Stimulated activated naive CD8-positive, alpha-beta T cell treated with anti-CD3 and anti-CD28 coated beads, Interleukin-15, amount 100 ng/mL, for 72 hours (primary cell): ENCODE measurements at regions not wholly inside any gene's neighbourhood (a gene's known extent, or its start where the extent isn't known, plus 50 kb on each side); places are given as distances from the start of the nearest gene placed in this dataset.
A peak's percentile ranks its signal among the peaks of the same experiment; 100 is the strongest.
"Not testable (repeated sequence)": the region's sequence is repeated elsewhere in the genome, so short reads cannot be mapped to it uniquely, and the experiment has no call there.

Experiments used
- ATAC-seq: fragments of 150-1000 bp; cut with Tn5 transposase; 2 replicates; pipeline ENCODE4 v1.10.0; 2021; ENCODE audit warnings: mild to moderate bottlenecking, moderate library complexity
- DNase-seq, 2 donors: peaks; one replicate each; pipeline ENCODE4 v3.0.0; 2021 to 2022
- H3K27ac Mint-ChIP-seq, 2 donors: one replicate each; pipeline ENCODE4 v1.8.0; 2022; ENCODE audit warnings: mild to moderate bottlenecking in 2 of 2, mixed read lengths in 2 of 2, moderate library complexity in 2 of 2
- H3K27me3 Mint-ChIP-seq: one replicate; pipeline ENCODE4 v1.8.0; 2022; ENCODE audit warnings: mixed read lengths
- H3K4me1 Mint-ChIP-seq: one replicate; pipeline ENCODE4 v1.8.0; 2022; ENCODE audit warnings: mild to moderate bottlenecking, mixed read lengths
- H3K4me3 Mint-ChIP-seq, 2 donors: one replicate each; pipeline ENCODE4 v1.8.0; 2022; ENCODE audit warnings: mild to moderate bottlenecking in 2 of 2, mixed read lengths in 2 of 2, moderate library complexity in 1 of 2
- H3K9me3 Mint-ChIP-seq, 2 donors: one replicate each; pipeline ENCODE4 v1.8.0; 2022; ENCODE audit warnings: mixed read lengths in 2 of 2

- Mint-ChIP-seq H3K4me3 (no peak overlapping the region), H3K4me1 (no peaks in the 10 kb centered on the region), H3K27ac (no peak overlapping the region), H3K27me3 (peaks cover 25% of the 10 kb centered on the region), H3K9me3 (no peaks in the 10 kb centered on the region)
- no peak for DNase-seq
- ATAC-seq, result no peak
Measured at GRCh38 chr1:229889031-229889517, 178.0 kb upstream of the GALNT2 start.

DNA sequence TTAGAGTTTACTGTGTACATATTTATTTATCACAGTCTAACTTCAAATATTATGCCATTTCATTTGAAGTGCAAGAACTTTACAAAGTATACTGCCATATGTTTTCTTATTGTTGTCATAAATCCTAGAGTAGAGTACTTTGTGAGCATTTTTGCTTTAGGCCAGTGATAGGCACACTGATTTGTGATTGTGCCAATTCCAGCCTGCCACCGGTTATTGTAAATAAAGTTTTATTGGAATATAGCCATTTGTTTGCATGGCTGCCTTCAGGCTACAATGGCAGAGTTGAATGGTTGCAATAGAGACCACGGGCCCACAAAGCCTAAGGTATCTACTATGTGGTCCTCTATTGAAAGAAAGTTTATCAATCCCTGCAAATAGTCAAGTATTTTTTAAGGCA lies 175.8 kb upstream of the GALNT2 start:
- ATAC-seq (no peak), DNase-seq (no peak)
- no peaks in the 10 kb centered on the region for H3K9me3 Mint-ChIP-seq

GRCh38 chr1:229892515-229893117 lies 174.4 kb upstream of the GALNT2 start:
- ATAC-seq (no peak), DNase-seq (no peak)
- no peaks in the 10 kb centered on the region for H3K9me3 Mint-ChIP-seq
- no peak overlapping the region for H3K4me3 Mint-ChIP-seq
- H3K4me1 Mint-ChIP-seq, result no peaks in the 10 kb centered on the region
- no peak overlapping the region for H3K27ac Mint-ChIP-seq
- peaks cover 52% of the 10 kb centered on the region for H3K27me3 Mint-ChIP-seq

More for the DNA sequence above, 175.8 kb upstream of the GALNT2 start:
- Mint-ChIP-seq H3K4me1 (no peaks in the 10 kb centered on the region), H3K4me3 (no peak overlapping the region), H3K27ac (no peak overlapping the region), H3K27me3 (peaks cover 38% of the 10 kb centered on the region)

DNA sequence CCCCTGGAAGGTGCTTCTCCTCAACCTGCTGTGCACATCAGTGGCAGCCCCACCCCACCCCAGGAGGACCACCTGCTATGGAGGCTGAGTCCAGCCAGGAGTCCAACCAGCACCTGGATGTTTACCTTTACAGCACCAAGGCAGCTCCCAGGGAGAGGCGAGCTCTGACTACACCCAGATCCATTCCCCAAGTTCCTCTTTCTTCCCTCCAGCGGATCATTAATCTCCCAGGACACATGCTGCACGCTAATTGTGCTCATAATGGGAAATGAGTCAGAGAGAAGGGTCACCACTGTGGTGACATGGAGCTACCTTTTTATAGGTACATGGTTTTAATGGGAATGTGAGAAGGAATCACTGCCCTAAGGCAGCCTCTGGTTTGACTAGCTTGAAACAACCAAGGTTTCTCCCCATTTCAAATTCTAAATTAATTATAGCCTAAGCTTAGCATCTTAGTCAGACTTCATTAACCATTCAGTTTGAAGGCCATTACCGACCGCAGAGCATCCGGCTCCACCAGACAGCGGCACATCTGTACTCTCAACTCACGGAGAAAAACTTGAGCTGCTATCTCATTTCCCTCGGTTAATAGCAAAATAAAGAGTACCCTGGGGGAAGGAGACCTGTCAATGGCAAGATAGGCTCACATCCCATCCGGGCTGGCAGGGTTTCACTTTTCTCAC lies 173.1 kb upstream of the GALNT2 start:
- ATAC-seq, result no peak
- Mint-ChIP-seq H3K4me3 (no peak overlapping the region), H3K27me3 (peaks cover 59% of the 10 kb centered on the region), H3K9me3 (no peaks in the 10 kb centered on the region), H3K4me1 (no peaks in the 10 kb centered on the region), H3K27ac (no peak overlapping the region)
- DNase-seq, result no peak

DNA sequence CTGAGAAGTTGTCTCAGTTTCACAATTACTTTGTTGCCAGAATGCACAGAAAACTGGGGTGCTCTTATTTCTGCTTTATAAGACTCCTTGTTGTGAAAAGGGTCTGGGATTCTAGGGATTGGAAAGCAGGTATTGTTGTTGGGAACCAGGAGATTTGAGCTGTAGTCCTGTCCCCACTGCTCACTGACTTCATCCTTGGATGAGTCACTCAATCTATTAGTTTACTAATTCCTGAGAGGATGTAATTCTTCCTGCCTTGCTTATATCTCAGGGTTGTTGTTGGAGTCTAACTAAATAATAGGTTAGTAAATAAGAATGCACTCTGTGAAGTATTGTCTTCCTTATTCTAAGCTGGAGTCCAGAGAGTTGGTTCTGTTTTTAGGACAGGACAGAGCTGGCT lies 172.5 kb upstream of the GALNT2 start:
- DNase-seq (no peak), ATAC-seq (no peak)
- Mint-ChIP-seq H3K4me1 (no peaks in the 10 kb centered on the region), H3K27me3 (peaks cover 62% of the 10 kb centered on the region), H3K27ac (peak overlapping the region in 1 of 2 donors; percentile 19), H3K9me3 (no peaks in the 10 kb centered on the region), H3K4me3 (no peak overlapping the region)

- H3K9me3 Mint-ChIP-seq, result peaks cover 0 to 4% of the 10 kb centered on the region in 2 donors
- peaks cover 70% of the 10 kb centered on the region for H3K27me3 Mint-ChIP-seq
- H3K4me1 Mint-ChIP-seq, result no peaks in the 10 kb centered on the region
- H3K27ac Mint-ChIP-seq, result no peak overlapping the region
- ATAC-seq, result no peak
- H3K4me3 Mint-ChIP-seq, result no peak overlapping the region
- DNase-seq, result no peak
Measured at GRCh38 chr1:229895605-229896004, 171.4 kb upstream of the GALNT2 start.

DNA sequence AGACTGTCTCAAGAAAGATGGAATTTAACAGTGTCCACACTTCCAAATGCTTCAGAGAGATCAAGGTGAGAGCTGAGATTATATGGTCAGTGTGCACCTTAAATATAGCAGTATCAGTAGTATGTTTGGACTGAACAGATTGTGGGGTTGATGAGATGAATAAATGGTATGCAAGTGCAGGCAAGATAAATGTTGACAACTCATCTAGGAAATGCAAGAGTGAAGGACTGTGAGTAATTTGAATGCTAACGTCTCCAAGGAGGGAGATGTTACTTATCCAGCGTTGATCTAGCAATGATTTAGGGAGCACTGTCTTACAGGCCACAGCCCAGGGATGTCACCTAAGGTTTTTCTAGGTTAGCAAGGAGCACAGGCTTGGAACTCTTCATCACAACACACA lies 170.7 kb upstream of the GALNT2 start:
- DNase-seq (no peak), ATAC-seq (no peak)
- Mint-ChIP-seq H3K4me1 (no peaks in the 10 kb centered on the region), H3K9me3 (peaks cover 0 to 4% of the 10 kb centered on the region in 2 donors), H3K4me3 (no peak overlapping the region), H3K27me3 (peaks cover 77% of the 10 kb centered on the region), H3K27ac (no peak overlapping the region)

GRCh38 chr1:229896861-229897260 lies 170.2 kb upstream of the GALNT2 start:
- DNase-seq (no peak), ATAC-seq (no peak)
- no peak overlapping the region for H3K4me3 Mint-ChIP-seq
- H3K27me3 Mint-ChIP-seq, result peaks cover 79% of the 10 kb centered on the region
- no peak overlapping the region for H3K27ac Mint-ChIP-seq
- H3K9me3 Mint-ChIP-seq, result peaks cover 0 to 4% of the 10 kb centered on the region in 2 donors
- no peaks in the 10 kb centered on the region for H3K4me1 Mint-ChIP-seq

DNA sequence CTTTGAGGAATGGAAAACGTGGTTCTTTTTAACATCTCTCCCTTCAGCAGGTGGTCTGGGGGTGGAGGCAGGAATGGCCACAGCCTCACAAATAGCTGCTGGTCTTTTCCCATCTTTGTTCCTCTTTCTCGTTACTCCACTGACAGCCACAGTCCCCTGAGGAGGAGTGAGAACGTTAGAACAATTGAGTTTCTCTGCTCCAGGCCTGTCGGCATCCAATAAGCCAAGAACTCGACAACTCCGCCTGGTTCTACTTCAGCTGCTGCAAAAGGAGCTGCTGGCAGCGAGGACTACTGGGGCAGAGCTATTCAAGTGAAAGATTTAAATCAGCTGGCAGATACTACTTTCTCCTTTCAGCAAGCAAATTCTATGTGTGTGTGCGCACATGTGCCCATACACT lies 169.5 kb upstream of the GALNT2 start:
- Mint-ChIP-seq H3K9me3 (peaks cover 0 to 4% of the 10 kb centered on the region in 2 donors), H3K27ac (no peak overlapping the region), H3K4me1 (no peaks in the 10 kb centered on the region), H3K4me3 (no peak overlapping the region), H3K27me3 (peaks cover 79% of the 10 kb centered on the region)
- DNase-seq, result no peak
- ATAC-seq, result no peak

GRCh38 chr1:229900220-229900619 lies 166.8 kb upstream of the GALNT2 start:
- no peak overlapping the region for H3K27ac Mint-ChIP-seq
- DNase-seq, result no peak
- peaks cover 0 to 4% of the 10 kb centered on the region in 2 donors for H3K9me3 Mint-ChIP-seq
- H3K27me3 Mint-ChIP-seq, result peaks cover 61% of the 10 kb centered on the region
- H3K4me1 Mint-ChIP-seq, result no peaks in the 10 kb centered on the region
- ATAC-seq, result no peak
- no peak overlapping the region for H3K4me3 Mint-ChIP-seq

- Mint-ChIP-seq H3K4me3 (no peak overlapping the region), H3K27ac (no peak overlapping the region), H3K27me3 (peaks cover 44% of the 10 kb centered on the region), H3K9me3 (peaks cover 0 to under 1% of the 10 kb centered on the region in 2 donors), H3K4me1 (no peaks in the 10 kb centered on the region)
- DNase-seq (no peak), ATAC-seq (no peak)
Measured at GRCh38 chr1:229905031-229905545, 161.9 kb upstream of the GALNT2 start.

- Mint-ChIP-seq H3K4me1 (no peaks in the 10 kb centered on the region), H3K9me3 (no peaks in the 10 kb centered on the region), H3K4me3 (no peak overlapping the region), H3K27me3 (peaks cover 39% of the 10 kb centered on the region), H3K27ac (no peak overlapping the region)
- ATAC-seq, result no peak
- no peak for DNase-seq
Measured at GRCh38 chr1:229905652-229906051, 161.4 kb upstream of the GALNT2 start.

DNA sequence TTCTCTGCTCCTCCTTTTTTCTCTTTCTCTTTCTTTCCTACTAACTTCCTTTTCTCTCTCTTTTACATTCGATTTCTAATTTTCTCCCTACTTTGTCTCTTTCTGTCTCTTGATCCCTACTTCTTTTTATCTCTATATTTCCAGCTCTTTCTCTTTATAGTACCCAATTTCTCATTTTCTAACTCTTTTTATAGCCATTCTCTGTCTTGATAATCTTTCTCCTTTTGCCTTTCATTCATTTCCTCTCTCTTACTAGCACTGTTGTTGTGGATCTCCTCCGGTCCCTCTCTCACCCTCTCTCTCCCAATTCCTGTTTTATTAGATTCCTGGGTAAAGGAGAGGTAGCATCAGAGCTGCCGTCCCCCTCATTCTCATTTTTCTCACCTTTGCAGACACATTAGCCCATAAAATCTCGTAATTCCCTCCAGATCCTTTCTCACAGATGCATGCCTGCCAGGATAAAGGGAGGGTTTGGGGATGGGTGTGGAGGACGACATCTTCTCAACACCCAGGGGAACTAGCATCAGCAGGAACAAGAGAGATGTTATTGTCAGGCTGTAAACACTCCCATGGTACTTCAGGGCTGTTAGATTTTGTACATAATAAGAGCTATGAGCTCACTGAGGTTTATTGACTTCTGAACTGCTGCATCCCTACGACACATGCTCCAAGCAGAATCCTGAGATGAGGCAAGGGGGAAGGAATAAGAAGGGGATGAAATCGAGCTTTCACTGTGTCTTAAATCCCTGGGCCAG lies 159.0 kb upstream of the GALNT2 start:
- no peak for ATAC-seq
- no peaks in the 10 kb centered on the region for H3K9me3 Mint-ChIP-seq
- no peaks in the 10 kb centered on the region for H3K4me1 Mint-ChIP-seq
- no peak overlapping the region for H3K4me3 Mint-ChIP-seq
- DNase-seq, result no peak
- no peak overlapping the region for H3K27ac Mint-ChIP-seq
- H3K27me3 Mint-ChIP-seq, result peaks cover 33% of the 10 kb centered on the region

GRCh38 chr1:229908689-229909088 lies 158.3 kb upstream of the GALNT2 start:
- Mint-ChIP-seq H3K4me3 (no peak overlapping the region), H3K4me1 (no peaks in the 10 kb centered on the region), H3K9me3 (no peaks in the 10 kb centered on the region), H3K27me3 (peaks cover 29% of the 10 kb centered on the region), H3K27ac (no peak overlapping the region)
- no peak for ATAC-seq
- no peak for DNase-seq

GRCh38 chr1:229913489-229913888 lies 153.5 kb upstream of the GALNT2 start:
- no peaks in the 10 kb centered on the region for H3K9me3 Mint-ChIP-seq
- H3K4me3 Mint-ChIP-seq, result no peak overlapping the region
- no peak overlapping the region for H3K27ac Mint-ChIP-seq
- ATAC-seq, result no peak
- peaks cover 9% of the 10 kb centered on the region for H3K27me3 Mint-ChIP-seq
- no peaks in the 10 kb centered on the region for H3K4me1 Mint-ChIP-seq
- DNase-seq, result no peak

- H3K27me3 Mint-ChIP-seq, H3K4me3 Mint-ChIP-seq, H3K27ac Mint-ChIP-seq, H3K4me1 Mint-ChIP-seq, DNase-seq, H3K9me3 Mint-ChIP-seq, ATAC-seq: not testable (repeated sequence)
Measured at GRCh38 chr1:229919488-229919887, 147.6 kb upstream of the GALNT2 start.
